Stimulated activated naive B cell treated with anti-CD40 and anti-IgM and Interleukin-4, amounts not matched to agents 10 μg/mL and 1 μg/mL and 100 μg/mL, for 72 hours (primary cell): ENCODE measurements at regions not wholly inside any gene's neighbourhood (a gene's known extent, or its start where the extent isn't known, plus 50 kb on each side); places are given as distances from the start of the nearest gene placed in this dataset.
"Not testable (repeated sequence)": the region's sequence is repeated elsewhere in the genome, so short reads cannot be mapped to it uniquely, and the experiment has no call there.

Source experiments
- ATAC-seq, 2 donors: fragments of 150-1000 bp; cut with Tn5 transposase; replicated peaks; 2 replicates each; pipeline ENCODE4 v1.10.0; 2021; ENCODE audit warnings: moderate library complexity in 1 of 2
- DNase-seq: peaks from one replicate; pipeline ENCODE4 v3.0.0; 2021
- H3K27ac Mint-ChIP-seq: one replicate; pipeline ENCODE4 v1.8.0; 2022; ENCODE audit warnings: mild to moderate bottlenecking, mixed read lengths
- H3K27me3 Mint-ChIP-seq, 2 donors: one replicate each; pipeline ENCODE4 v1.8.0; 2022; ENCODE audit warnings: mixed read lengths in 2 of 2
- H3K36me3 Mint-ChIP-seq, 2 donors: one replicate each; pipeline ENCODE4 v1.8.0; 2022; ENCODE audit warnings: mixed read lengths in 2 of 2, mild to moderate bottlenecking in 1 of 2
- H3K4me1 Mint-ChIP-seq, 2 donors: one replicate each; pipeline ENCODE4 v1.8.0; 2022; ENCODE audit warnings: mixed read lengths in 2 of 2, mild to moderate bottlenecking in 1 of 2
- H3K4me3 Mint-ChIP-seq, 2 donors: one replicate each; pipeline ENCODE4 v1.8.0; 2022; ENCODE audit warnings: mild to moderate bottlenecking in 2 of 2, mixed read lengths in 2 of 2, moderate library complexity in 1 of 2
- H3K9me3 Mint-ChIP-seq, 2 donors: one replicate each; pipeline ENCODE4 v1.8.0; 2022; ENCODE audit warnings: mixed read lengths in 2 of 2, mild to moderate bottlenecking in 1 of 2

DNA sequence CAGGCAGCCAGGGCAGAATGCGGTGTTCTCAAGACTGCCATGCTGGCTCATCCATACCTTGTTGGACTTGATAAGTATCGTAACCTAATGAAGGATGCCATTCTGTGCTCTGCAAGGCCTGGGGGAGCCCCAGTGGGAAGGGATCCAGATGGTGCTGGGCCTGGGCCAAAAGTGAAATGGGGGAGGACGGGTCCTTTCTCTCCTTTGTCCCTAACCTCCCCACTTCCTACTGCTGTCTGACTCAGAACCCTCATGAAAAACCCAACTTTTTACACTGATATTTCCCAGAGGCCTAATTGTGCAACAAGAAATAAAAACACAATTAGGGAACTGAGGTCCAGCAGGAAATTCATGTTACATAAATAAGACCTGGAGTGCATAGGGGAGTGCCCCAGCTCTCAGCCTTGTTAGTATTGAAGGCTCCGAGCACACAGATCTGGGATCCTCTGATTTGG, 193.7 kb upstream of the SVIL start:
- Mint-ChIP-seq H3K27ac (no peak overlapping the region), H3K4me1 (no peaks in the 10 kb centered on the region), H3K27me3 (peaks cover 0 to 5% of the 10 kb centered on the region in 2 donors), H3K9me3 (peaks cover 4 to 8% of the 10 kb centered on the region in 2 donors), H3K4me3 (no peak overlapping the region), H3K36me3 (no peaks in the 10 kb centered on the region)
- no peak for ATAC-seq
- DNase-seq: no peak

DNA sequence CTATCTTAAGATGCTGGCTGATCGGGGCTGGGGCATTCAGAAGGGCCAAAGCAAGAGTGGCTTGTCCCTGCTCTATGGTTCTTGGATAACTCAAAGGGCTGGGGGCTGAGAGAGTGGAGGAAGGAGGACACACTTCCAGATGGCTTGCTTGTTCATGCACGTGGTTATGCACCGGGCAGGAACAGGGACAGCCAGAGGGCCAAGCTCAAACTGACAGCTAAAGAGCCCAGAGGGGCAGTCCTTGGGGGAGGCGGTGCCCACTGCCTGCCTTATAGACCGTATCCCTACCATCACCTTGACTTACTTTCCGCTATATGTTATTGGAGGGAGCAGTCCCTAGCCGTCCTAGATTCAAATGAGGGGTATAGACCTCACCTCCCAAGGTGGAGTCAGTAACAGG, 192.7 kb upstream of the SVIL start:
- Mint-ChIP-seq H3K4me1 (no peaks in the 10 kb centered on the region), H3K36me3 (no peaks in the 10 kb centered on the region)

DNA sequence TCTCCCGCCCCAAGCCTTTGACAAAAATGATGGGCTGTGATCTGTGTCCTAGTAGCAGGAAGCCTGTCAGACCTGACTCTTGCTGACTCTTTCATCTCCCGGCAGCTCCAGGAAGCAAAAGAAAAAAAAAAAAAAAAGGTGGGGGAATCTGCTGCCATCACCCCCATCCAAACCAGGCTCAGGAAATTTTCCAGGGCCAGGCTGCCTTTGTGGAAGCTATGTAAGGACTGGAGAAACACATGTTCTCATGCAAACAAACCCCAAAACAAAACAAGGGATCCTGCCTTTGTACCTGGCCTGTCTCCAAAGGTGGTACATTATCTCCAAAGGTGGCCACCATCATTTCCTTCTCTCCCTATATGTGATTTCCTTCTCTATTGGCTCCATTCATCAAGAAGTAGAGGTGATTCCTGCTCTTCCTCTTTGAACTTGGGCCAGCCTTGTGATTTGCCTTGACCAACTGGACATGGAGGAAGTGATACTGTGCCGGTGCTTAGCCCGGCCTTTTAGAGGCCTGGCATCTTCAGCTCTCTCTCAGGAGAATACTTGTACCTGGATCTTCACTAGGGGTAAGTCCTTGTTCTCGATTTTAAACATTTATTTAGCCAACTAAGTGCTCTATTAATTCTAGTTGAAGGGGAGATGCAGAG, 192.2 kb upstream of the SVIL start:
- no peak overlapping the region for H3K4me3 Mint-ChIP-seq

More for the DNA sequence above, 192.7 kb upstream of the SVIL start:
- Mint-ChIP-seq H3K4me3 (no peak overlapping the region), H3K27ac (no peak overlapping the region), H3K27me3 (peaks cover 0 to 5% of the 10 kb centered on the region in 2 donors), H3K9me3 (peaks cover 4 to 8% of the 10 kb centered on the region in 2 donors)
- no peak for ATAC-seq
- no peak for DNase-seq

DNA sequence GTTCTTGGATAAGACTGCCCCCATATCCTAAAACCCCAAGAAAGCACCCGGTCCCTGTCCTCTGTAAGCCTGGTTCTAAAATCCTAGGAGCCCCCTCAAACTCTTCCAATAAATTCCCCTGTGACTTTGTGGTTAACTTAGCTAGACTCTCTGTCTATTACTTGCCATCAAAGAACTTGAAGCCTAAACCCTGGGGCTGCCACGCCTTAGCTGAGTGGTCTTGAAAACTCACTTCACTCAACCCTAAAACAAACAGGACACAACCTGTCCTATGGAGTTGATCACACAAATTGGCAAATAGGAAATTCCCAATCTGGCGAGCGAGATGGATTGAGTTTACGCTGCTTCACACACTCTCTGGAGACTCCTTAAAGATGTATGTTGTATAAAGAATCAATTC, 191.4 kb upstream of the SVIL start:
- Mint-ChIP-seq H3K9me3 (peaks cover 4 to 8% of the 10 kb centered on the region in 2 donors), H3K36me3 (no peaks in the 10 kb centered on the region), H3K27ac (no peak overlapping the region), H3K4me3 (no peak overlapping the region), H3K27me3 (peaks cover 0 to 12% of the 10 kb centered on the region in 2 donors), H3K4me1 (no peaks in the 10 kb centered on the region)
- no peak for ATAC-seq
- no peak for DNase-seq

More for the DNA sequence above, 192.2 kb upstream of the SVIL start:
- DNase-seq: no peak
- H3K27me3 Mint-ChIP-seq: peaks cover 0 to 9% of the 10 kb centered on the region in 2 donors
- no peak overlapping the region for H3K27ac Mint-ChIP-seq
- peaks cover 4 to 8% of the 10 kb centered on the region in 2 donors for H3K9me3 Mint-ChIP-seq
- H3K4me1 Mint-ChIP-seq: no peaks in the 10 kb centered on the region
- no peak for ATAC-seq
- H3K36me3 Mint-ChIP-seq: no peaks in the 10 kb centered on the region

DNA sequence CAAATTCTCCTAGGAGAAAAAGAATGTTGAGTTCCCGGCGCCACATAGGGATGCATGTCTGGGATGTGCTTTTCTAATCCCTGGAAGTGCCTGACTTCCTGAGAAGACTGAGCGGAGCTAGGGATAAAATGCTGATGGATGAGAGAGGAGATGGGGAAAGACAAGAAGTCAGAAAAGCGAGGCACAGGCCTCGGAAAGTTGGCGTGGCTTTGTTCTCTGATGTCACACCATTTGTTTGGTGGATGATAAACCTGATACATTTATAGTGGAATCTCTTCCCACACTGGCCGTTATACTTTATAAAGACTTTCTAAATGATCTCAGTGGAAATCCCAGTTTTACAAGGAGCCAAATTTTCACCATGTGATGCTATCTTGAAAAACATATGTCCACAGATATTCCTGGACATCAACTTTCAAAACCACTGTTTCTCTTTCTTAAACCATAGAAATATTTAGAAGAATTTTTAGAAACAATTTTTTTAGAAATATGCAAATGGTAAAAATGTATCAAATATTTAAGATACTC, 188.8 kb upstream of the SVIL start:
- ATAC-seq (no peak), DNase-seq (no peak)
- peaks cover 0 to 12% of the 10 kb centered on the region in 2 donors for H3K27me3 Mint-ChIP-seq
- H3K4me1 Mint-ChIP-seq: no peaks in the 10 kb centered on the region
- no peak overlapping the region for H3K4me3 Mint-ChIP-seq
- H3K36me3 Mint-ChIP-seq: no peaks in the 10 kb centered on the region
- peaks cover 0 to 3% of the 10 kb centered on the region in 2 donors for H3K9me3 Mint-ChIP-seq
- H3K27ac Mint-ChIP-seq: no peak overlapping the region

DNA sequence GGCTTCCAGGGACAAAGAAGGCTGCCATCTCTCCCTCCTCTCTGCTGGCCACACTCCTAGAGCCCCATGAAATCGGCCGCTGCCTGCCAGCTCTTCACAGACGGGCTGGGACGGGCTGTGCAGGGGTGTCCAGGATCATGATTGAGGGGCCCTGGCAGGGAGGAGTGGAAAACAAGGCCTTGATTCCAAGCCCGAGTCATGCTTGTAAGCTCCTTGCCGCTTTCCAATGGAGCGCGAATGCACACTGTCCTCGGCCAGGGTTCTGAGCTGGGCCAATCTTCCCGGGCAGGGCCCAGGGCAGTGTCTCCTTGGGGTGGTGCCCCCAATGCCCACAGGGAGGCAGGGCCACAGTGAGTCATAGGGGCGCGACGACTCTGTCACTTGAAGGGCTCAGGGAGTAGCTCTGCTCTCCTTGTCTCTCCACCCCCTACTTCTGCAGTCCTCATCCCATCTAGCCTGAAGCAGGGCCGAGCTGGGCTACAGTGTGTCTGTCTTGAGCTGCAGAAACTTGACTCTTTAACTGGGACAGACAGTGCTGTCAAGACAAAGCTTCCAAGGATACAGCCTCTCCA, 186.2 kb upstream of the SVIL start:
- Mint-ChIP-seq H3K36me3 (no peaks in the 10 kb centered on the region), H3K27ac (no peak overlapping the region), H3K27me3 (peaks cover 9 to 18% of the 10 kb centered on the region in 2 donors), H3K4me3 (no peak overlapping the region), H3K4me1 (no peaks in the 10 kb centered on the region), H3K9me3 (no peaks in the 10 kb centered on the region)
- no peak for ATAC-seq
- DNase-seq: no peak

DNA sequence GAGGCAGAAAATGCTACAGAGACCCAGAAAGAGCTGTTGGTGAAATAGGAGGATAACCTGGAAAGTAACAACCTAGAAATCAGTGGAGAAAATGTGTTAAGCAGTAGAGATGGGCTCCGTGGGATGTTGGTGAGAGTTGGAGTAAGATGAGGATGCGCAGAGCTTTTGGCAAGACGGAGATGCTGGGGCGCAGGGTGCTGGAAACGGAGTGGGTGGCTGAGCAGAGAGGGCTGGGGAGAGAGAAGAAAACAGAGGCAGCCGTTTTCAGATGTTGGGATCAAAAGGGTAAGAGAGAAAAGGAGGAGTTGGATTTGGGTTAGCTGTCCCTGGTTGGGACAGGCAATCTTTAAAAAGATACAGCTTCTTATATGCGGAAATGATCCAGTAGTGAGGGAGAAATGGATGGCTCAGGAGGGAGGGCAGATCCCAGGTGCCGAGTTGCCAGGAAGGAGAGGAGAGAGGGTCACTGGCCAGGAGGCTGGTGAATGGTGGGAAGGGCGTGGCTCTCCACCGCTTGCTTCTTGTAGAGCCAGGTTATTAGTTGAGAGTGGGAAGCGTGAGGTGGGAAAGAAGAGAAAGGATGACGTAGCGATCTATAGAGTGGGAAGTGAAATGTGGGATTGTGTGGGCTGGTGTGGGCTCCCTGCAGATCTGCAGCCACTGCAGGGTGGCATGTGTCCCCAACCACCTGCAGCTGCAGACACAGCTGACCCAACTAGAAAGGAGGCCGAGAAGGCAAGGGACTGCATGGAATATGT, 182.2 kb upstream of the SVIL start:
- H3K27ac Mint-ChIP-seq: no peak overlapping the region

DNA sequence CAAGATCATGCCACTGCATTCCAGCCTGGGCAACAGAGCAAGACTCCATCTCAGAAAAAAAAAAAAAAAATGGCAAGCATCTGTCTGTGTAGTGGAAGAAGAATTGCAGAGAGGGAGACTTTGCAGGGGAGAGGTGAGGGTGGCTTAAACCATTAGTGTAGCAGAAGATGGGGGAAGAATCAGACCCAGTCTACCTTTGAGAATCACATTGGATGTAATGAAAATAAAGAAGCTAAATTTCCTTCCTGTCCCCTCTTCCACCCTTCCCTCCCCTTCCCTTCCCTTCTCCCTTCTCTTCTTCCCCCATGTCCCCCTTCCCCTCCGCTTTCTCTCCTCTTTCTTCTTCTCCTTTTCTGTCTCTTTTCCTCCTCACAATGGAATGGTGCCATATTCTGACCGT, 180.8 kb upstream of the SVIL start:
- DNase-seq (no peak), ATAC-seq (no peak)
- H3K4me1 Mint-ChIP-seq: no peaks in the 10 kb centered on the region
- no peak overlapping the region for H3K4me3 Mint-ChIP-seq
- peaks cover 0 to 3% of the 10 kb centered on the region in 2 donors for H3K9me3 Mint-ChIP-seq
- H3K27ac Mint-ChIP-seq: no peak overlapping the region
- peaks cover 6 to 13% of the 10 kb centered on the region in 2 donors for H3K27me3 Mint-ChIP-seq
- H3K36me3 Mint-ChIP-seq: no peaks in the 10 kb centered on the region

More for the DNA sequence above, 182.2 kb upstream of the SVIL start:
- Mint-ChIP-seq H3K27me3 (peaks cover 10 to 13% of the 10 kb centered on the region in 2 donors), H3K4me3 (no peak overlapping the region), H3K4me1 (no peaks in the 10 kb centered on the region), H3K36me3 (no peaks in the 10 kb centered on the region), H3K9me3 (peaks cover 0 to 3% of the 10 kb centered on the region in 2 donors)
- no peak for ATAC-seq
- DNase-seq: no peak

DNA sequence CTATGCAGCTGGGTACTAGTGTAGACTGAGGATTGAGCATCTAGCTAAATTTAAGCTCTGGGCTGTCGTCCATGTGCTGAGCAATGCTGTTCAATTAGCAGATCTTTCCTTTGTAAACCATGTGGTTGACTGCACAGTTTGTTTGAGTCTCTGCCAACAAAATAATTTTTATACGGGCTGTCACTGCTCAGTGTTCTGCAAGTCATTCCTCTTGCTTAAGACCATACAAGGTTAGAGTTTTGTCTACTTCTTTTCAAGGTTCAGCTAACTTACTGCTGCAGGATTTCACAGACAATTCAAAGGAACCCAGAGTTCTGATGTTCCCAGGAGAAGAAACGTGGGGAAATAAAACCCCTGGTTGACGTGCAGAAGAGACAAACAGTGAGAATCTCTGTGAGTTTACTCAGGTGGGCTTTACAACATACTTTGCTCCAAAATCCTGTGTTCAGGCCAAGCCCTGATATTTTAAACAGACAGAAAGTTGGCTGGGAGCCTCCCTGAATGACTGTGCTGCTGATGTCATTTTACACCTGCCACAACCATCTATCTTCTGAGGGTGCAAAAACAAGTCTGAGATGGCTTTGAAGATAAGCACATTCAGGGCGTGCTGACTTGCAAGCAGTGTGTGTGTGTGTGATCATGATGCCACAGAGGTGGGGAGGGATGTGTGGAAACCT, 177.1 kb upstream of the SVIL start:
- H3K27ac Mint-ChIP-seq: no peak overlapping the region
- no peaks in the 10 kb centered on the region for H3K4me1 Mint-ChIP-seq
- no peaks in the 10 kb centered on the region for H3K36me3 Mint-ChIP-seq
- ATAC-seq (no peak), DNase-seq (no peak)
- H3K27me3 Mint-ChIP-seq: peaks cover 6 to 8% of the 10 kb centered on the region in 2 donors
- H3K9me3 Mint-ChIP-seq: peaks cover 0 to 3% of the 10 kb centered on the region in 2 donors
- H3K4me3 Mint-ChIP-seq: no peak overlapping the region

DNA sequence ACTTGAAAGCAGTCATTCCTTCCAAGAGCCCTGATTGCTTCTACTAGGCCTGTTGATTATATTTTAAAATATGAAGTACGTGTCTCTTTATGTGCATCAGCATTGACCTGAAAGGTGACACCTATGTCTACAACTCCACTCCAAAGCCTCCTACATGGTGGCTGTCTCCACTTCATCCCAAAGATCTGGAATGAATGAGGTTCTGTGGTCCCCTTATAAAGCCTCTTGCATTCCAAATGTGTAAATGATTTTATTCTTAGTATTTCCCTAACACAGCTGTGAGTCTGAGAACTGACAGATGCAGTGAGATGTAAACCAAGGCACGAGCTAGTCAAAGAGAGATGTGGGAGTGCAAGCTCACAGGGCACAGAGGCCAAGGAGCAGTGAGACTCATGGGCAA, 176.0 kb upstream of the SVIL start:
- Mint-ChIP-seq H3K36me3 (no peaks in the 10 kb centered on the region), H3K4me3 (no peak overlapping the region), H3K27me3 (peaks cover 4 to 5% of the 10 kb centered on the region in 2 donors), H3K4me1 (no peaks in the 10 kb centered on the region), H3K27ac (no peak overlapping the region), H3K9me3 (peaks cover 0 to 3% of the 10 kb centered on the region in 2 donors)
- no peak for ATAC-seq
- no peak for DNase-seq

DNA sequence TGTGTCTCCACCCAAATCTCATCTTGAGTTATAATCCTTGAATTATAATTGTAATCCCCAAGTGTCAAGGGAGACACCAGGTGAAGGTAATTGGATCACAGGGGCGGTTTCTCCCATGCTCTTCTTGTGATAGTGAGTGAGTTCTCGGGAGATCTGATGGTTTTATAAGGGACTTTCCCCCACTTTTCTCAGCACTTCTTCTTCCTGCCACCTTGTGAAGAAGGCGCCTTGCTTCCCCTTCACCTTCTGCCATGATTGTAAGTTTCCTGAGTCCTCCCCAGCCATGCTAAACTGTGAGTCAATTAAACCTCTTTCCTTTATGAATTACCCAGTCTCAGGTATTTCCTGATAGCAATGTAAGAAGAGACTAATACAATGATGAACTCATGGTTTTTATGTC, 175.5 kb upstream of the SVIL start:
- not testable (repeated sequence) for ATAC-seq, H3K9me3 Mint-ChIP-seq, H3K36me3 Mint-ChIP-seq, DNase-seq, H3K4me3 Mint-ChIP-seq, H3K27me3 Mint-ChIP-seq, H3K27ac Mint-ChIP-seq, H3K4me1 Mint-ChIP-seq

DNA sequence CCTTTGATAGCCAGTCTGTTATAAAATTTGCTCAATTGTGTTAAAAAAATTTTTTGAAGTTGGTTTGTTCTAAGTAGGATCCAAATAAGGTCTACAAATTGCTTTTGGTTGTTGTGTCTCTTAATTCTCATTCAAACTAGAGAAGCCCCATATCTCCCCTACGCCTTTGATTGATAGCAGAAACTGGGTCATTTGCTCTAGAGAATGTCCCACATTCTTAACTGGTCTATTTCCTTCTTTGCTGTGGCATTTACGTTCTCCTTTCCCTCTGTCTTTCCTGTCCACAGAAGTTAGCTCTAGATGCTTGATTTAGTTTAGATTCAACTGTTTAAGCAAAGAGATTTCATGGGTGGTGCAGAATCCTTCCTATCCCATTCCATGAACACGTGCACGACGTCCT, 174.6 kb upstream of the SVIL start:
- peaks cover 0 to 2% of the 10 kb centered on the region in 2 donors for H3K9me3 Mint-ChIP-seq
- DNase-seq (no peak), ATAC-seq (no peak)
- H3K4me3 Mint-ChIP-seq: no peak overlapping the region
- peaks cover 4 to 5% of the 10 kb centered on the region in 2 donors for H3K27me3 Mint-ChIP-seq
- no peak overlapping the region for H3K27ac Mint-ChIP-seq
- H3K36me3 Mint-ChIP-seq: no peaks in the 10 kb centered on the region
- no peaks in the 10 kb centered on the region for H3K4me1 Mint-ChIP-seq

DNA sequence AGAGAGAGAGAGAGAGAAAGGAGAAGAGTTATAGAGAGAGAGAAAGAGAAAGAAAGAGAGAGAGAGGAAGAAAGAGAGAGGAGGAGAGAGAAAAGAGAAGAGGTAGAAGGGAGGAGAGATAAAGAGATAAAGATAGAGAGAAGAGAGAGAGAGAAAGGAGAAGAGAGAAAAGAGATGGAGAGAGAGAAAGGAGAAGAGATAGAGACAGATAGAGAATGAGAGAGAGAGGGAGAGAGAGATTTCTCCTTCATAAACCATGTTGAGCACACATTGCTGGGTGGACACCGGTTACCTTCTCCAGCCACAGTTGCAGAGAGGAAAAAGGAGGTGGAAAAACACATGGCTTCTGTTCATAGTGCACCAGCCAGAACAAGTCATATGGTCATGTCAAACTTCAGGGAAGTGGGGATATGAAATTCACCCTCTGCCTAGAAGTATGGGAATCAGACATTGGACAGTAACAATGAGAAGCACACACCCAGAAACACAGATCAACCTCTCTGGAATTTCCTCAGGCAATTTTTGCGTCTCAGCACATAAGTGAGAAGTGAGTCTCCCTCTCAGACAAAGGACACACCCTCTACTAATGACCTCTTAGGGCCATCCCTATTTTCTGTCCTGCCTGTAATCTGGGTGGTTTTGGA, 172.5 kb upstream of the SVIL start:
- no peak overlapping the region for H3K27ac Mint-ChIP-seq
- peaks cover 0 to 11% of the 10 kb centered on the region in 2 donors for H3K27me3 Mint-ChIP-seq
- ATAC-seq: no peak
- H3K4me1 Mint-ChIP-seq: peaks cover 2 to 6% of the 10 kb centered on the region in 2 donors
- no peak overlapping the region for H3K4me3 Mint-ChIP-seq
- no peaks in the 10 kb centered on the region for H3K36me3 Mint-ChIP-seq
- peaks cover 0 to 3% of the 10 kb centered on the region in 2 donors for H3K9me3 Mint-ChIP-seq
- no peak for DNase-seq

DNA sequence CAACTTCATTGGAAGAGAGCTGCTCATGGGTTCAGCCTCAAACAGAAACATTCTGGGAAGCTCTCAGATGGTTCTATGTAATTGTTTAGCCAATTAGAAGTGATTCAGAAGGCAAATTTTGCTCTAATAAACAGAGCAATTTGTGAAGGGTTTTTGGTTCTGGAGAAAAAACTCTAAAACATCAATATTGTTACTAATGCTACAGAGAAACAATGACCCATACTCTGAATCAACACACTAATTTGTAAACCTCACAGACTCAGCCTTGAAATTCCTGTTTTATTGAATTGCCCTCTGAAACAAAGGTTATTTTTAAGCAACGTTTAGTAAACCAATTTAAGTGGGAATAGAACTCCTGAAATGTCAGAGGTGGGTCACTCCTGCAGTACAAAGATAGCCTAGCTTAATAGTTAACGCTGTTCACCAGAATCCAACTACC, 171.6 kb upstream of the SVIL start:
- no peaks in the 10 kb centered on the region for H3K36me3 Mint-ChIP-seq
- ATAC-seq: no peak

More for the DNA sequence above, 171.6 kb upstream of the SVIL start:
- peaks cover 2 to 6% of the 10 kb centered on the region in 2 donors for H3K4me1 Mint-ChIP-seq
- H3K27ac Mint-ChIP-seq: no peak overlapping the region
- DNase-seq: no peak
- no peak overlapping the region for H3K4me3 Mint-ChIP-seq
- peaks cover 5 to 7% of the 10 kb centered on the region in 2 donors for H3K9me3 Mint-ChIP-seq
- H3K27me3 Mint-ChIP-seq: peaks cover 0 to 11% of the 10 kb centered on the region in 2 donors
